Activated CD4-positive, alpha-beta T cell treated with anti-CD3 and anti-CD28 coated beads, Interleukin-2, amount 50 U/mL, for 1 hour (primary cell): ENCODE measurements at regions not wholly inside any gene's neighbourhood (a gene's known extent, or its start where the extent isn't known, plus 50 kb on each side); places are given as distances from the start of the nearest gene placed in this dataset.
"Not testable (repeated sequence)": the region's sequence is repeated elsewhere in the genome, so short reads cannot be mapped to it uniquely, and the experiment has no call there.

Experiments
- DNase-seq: peaks from one replicate; pipeline ENCODE4 v3.0.0-alpha.2; 2020

DNA sequence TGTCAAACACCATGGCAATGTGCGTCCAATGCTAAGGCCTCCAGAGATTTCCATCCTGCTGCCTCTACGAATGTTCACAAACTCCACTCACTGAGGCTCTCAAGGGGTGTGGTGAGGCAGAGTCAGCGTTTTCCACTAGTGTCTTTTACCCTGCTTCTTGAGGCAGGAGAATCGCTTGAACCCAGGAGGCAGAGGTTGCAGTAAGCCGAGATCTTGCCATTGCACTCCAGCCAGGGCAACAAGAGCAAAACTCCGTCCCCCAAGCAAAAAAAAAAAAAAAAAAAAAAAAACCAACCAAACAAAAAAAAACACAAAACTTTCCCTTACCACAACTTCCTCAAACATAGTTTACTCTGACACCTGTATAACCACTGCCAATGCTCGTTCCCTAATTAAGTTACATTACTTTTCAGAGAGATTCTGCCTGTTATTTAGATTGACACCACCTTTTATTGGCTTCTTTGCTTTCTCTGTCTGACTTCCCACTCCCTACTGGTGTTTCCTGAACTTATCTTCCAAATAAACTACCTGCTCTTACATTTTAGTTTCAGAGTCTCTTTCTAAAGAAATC is 102.1 kb upstream of the ZNF746 start:
- no peak for DNase-seq

DNA sequence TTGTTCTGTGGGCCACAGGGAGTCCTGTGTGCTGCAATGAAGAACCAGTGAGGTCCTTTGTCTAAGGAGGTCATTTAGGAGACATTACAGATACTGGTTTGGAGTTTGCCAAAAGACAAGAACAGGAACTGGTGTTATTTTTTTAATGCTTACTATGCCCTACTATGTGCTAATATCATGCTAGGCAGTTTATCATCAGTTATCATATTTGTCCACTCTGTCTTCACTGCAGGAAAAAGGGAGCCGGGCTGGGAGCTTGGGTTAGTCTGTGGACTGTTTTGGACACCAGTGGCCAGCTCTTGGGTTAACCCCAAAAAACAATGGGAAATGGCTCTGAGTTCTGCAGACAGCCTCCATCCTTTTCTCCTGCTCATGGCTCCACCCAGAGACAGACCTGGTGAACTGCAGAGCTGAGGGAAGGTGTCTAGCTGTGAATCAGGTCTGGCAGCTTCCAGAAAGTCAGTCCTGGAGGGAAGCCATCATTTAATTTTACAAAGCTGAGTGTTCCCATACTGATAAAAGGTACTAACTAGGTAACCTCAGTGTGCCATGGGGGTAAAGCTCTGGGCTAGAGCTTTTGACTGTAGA is 101.2 kb upstream of the ZNF746 start:
- no peak for DNase-seq

DNA sequence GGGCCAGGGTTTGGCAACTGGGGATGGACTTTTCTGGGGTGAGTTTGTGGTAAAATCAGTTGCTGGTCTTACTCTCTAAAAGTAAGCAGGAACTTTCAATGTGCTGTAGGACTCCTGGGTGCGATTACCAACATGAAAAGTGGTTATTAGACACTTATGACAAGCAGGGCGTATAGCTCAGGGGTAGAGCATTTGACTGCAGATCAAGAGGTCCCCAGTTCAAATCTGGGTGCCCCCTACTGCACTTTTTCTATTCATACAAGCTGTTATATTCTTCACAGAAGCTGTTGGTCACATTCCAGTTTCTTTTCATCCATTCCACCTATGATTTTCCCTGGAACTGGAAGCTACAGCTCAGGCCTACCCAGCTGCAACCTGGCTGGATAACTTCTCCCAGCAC is 100.2 kb upstream of the ZNF746 start:
- DNase-seq, result not testable (repeated sequence)

DNA sequence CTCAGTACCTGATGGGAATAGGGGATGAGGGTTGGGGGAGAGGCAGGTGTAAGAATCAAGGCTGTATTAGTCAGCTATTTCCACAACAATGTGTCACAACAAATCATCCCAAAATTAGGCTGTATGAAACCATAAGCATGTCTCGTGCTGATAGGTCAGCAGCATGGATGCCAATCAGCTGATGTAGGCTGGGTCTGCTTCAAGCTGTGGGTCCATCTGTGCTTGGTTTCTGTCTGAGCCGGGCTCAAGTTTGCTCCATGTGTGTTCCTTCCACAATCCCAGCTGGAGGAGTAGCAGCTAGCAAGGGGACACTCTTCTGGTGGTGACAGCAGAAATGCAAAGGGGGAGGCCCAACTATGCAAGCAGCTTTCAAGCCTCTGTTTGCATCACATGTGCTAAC is 97.9 kb upstream of the ZNF746 start:
- DNase-seq, result no peak

DNA sequence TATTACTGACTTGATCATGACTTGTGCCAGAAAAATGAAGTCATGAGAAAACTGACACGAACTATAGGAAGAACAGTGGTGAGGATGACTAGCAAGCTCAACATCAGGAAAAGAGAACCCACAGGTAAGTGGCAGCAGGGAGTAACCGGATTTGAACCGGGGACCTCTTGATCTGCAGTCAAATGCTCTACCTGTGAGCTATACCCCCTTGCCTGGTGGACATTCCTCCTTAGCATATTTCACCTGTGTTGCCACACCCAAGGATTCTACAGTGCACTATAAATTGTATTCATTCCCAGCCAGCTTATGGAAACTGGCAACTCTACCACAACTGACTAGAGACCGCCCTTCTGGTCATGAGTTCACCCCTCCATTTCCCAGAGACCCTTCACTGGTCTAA is 97.5 kb upstream of the ZNF746 start:
- DNase-seq, result no peak

DNA sequence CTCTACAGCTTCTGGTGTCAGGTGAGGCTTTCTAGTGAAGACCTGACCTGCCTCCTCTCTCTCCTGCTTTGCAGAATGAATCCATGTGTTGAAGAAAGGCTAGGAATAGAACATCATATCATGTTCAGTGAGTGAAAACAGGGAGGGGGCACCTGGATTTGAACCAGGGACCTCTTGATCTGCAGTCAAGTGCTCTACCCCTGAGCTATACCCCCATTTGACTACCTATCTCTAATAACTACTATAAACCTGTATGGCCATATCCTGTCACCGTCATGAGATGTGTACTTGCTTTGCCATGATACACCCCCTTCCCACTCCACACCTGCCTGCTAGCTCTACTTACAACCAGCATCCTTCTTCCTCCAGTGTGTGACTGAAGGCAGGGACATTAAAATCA is 91.3 kb upstream of the ZNF746 start:
- DNase-seq, result no peak

DNA sequence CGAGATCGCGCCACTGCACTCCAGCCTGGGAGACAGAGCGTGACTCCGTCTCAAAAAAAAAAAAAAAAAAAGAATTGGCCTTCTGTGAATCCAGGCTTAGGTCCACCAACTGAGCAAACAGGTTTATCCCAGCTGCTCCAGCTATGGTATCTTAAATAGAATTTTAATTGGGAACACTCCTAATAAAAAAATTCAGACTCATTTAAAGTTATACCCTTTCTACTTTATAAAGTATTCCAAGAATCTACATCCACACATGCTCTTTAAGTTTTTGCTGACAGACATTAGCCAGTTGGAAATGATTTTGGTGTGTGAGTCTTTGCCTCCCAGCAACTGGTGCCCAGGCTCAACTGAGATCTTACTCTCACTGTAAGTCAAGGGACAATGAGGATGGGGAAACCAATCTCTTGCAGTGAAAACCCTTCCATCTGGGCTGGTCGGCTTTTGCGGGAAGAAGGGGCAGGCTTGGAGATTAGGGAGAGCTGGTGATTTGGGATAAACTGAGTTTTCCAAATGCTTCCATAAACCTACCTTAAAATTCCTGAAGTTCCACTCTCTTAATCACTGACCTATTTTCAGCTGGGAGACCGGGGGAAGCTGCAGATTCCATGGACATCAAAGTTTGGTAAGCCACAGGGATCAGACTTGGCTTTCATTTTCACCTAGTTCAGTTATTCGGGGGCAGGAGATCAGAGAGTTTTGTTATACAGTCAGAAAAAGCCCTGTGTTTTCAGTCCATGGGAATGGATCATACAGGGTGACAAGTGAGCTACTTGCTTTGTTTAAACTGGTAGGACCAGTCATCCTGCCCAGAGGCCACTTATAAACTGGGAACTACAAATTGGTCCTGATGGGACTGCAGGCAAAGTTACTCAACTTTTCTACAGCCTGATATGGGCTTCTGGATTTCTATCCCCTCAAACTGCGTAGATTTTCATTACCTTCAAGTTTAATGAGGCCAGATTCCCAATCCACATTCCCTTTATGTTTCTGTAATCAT is 89.3 kb upstream of the ZNF746 start:
- DNase-seq, result no peak

DNA sequence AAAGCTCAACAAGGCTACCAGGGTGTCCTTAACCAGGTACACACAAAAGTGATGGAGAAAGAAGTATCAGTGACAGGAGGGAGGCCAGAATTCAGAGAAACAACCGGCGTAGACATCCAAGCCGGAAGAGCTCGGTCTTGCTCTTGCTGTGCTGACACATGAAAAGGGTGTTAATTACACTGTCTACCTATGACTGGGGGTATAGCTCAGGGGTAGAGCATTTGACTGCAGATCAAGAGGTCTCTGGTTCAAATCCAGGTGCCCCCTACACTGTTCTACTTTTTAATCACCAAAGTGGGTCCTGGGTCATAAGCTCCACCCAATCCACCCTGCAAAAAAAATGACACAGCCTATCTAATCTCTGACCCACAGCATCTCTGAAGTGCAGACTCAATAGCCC is 86.9 kb upstream of the ZNF746 start:
- DNase-seq, result no peak

DNA sequence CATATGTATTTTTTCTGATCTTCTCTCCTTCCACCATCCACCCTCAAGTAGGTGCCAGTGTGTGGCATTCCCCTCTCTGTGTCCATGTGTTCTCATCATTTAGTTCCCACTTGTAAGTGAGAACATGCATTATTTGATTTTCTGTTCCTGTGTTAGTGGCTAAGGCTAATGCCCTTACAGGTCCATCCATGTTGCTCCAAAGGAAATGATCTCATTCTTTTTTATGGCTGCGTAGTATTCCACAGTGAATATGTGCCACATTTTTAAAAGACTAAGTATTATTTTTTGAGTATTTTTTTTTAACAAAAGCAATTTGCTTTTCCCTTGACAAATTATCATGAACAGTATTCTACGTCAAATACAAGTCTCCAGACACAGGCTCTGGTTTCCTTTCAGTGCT is 86.4 kb upstream of the ZNF746 start:
- no peak for DNase-seq

DNA sequence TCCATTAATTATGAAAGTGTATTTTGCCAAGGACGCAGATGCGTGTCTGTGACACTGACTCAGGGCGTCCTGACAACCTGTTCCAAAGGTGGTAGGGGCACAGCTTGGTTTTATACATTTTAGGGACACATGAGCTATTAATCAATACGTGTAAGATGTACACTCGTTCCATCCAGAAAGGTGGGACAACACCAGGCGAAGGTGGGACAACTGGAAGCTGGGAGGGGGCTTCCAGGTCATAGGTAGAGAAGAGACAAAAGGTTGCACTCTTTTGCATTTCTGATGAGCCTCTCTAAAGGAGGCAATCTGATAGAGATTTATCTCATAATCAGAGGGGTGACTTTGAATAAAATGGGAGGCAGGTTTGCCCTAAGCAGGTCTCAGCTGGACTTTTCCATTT is 82.7 kb upstream of the ZNF746 start:
- no peak for DNase-seq

DNA sequence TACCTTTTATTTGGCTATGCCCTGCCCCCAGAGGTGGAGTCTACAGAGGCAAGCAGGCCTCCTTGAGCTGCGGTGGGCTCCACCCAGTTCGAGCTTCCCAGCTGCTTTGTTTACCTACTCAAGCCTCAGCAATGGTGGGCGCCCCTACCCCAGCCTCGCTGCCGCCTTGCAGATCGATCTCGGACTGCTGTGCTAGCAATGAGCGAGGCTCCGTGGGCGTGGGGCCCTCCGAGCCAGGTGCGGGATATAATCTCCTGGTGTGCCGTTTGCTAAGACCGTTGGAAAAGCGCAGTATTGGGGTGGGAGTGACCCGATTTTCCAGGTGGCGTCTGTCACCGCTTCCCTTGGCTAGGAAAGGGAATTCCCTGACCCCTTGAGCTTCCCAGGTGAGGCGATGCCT is 81.8 kb upstream of the ZNF746 start:
- DNase-seq, result not testable (repeated sequence)

DNA sequence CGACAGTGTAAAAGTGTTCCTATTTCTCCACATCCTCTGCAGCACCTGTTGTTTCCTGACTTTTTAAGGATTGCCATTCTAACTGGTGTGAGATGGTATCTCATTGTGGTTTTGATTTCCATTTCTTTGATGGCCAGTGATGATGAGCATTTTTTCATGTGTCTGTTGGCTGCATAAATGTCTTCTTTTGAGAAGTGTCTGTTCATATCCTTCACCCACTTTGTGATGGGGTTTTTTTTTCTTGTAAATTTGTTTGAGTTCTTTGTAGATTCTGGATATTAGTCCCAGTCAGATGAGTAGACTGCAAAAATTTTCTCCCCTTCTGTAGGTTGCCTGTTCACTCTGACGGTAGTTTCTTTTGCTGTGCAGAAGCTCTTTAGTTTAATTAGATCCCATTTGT is 76.8 kb upstream of the ZNF746 start:
- not testable (repeated sequence) for DNase-seq

DNA sequence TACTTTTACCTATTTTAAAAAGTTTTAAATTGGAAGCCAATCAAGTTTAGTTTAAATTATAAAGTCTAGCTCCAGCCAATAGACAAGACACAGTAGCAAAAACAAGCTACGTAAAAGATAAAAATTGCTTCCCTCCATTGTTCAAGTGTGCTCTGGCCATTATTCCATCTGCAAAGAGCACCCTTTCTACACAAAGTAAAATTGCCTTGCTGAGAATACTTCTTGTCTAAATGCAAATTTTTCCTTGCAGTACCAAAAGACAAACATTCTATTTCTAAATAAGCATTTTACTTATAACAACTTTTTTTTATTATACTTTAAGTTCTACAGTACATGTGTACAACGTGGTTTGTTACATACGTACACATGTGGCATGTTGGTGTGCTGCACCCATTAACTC is 75.9 kb upstream of the ZNF746 start:
- no peak for DNase-seq

DNA sequence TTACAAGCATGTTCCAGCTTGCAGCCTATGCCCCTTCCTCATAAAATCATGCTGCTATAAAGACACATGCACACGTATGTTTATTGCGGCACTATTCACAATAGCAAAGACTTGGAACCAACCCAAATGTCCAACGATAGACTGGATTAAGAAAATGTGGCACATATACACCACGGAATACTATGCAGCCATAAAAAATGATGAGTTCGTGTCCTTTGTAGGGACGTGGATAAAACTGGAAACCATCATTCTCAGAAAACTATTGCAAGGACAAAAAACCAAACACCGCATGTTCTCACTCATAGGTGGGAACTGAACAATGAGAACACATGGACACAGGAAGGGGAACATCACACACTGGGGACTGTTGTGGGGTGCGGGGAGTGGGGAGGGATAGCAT is 75.3 kb upstream of the ZNF746 start:
- DNase-seq, result not testable (repeated sequence)

DNA sequence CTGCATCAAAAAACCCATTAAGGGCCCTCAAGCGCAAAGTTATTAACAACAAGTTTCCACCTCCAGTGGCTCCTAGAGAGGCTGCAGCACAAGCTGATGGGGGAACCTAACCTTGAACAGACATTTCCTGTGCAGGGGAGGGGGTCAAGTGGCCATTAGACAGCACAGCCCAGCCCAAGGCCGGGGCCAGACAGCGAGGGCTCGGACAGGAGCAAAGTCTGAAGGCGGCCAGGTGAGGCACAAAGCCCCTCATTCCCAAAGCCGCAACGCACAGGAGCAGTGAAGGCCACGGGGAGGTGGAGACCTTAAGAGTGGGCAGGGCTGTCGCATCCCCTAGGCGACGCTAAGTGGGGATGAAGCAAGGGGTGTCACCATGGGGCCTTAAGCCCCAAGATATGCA is 73.2 kb upstream of the ZNF746 start:
- no peak for DNase-seq

DNA sequence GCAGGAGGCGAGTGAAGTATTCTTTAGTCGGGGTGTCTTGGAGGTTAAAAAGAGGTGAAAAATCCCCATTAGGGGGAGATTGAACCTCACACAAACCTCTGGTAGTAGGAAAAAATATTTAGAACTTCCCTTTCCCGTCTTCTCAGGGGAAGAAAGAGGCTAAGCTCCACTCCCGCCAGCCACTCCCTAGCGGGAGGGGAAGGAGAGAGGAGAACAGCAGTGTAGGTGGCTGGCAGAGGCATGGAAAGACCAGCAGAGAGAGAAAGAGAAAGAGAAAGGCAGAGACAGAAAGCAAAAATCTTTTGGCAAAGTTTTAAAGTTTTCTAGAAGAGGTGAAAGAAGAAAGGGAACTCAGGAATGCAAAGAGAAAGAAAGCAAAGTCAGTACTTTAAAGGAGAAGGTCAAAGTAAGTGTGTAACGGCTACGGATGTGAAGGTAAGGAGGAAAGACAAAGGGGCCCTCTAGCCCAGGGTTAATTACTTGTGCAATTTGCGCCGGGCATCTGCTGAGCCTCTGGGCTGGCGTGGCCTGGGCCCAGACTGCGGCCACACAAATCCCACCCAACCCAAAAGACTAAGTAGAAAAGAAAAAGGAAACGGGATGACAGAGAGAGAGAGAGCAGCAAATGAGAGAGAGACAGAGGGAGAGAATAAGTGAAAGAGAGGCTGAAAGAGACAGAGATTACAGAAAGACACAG is 72.3 kb upstream of the ZNF746 start:
- DNase-seq, result no peak

DNA sequence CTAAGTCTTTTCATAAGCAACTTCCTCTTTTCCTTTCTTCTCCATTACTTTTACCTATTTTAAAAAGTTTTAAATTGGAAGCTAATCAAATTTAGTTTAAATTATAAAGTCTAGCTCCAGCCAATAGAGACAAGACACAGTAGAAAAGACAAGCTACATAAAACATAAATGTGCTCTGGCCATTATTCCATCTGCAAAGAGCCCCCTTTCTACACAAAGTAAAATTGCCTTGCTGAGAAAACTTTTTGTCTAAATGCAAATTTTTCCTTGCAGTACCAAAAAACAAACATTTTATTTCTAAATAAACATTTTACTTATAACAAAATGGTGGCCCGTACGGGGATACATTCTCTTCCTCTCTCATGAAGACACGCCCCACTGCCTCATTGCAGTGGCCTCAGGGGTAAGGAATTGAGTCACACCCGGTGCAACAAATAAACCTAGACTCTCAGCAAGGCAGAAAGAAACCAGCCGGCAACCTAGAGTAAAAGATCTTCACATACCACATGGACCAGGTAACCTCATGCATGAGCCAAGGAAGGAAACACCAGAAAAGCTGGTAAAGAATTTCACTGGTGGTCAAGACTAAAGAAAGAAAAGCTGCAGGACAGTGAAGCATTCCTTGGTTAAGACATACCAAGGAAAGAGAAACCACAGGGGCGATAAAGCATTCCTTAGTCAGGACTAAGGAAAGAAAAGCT is 71.6 kb upstream of the ZNF746 start:
- no peak for DNase-seq

DNA sequence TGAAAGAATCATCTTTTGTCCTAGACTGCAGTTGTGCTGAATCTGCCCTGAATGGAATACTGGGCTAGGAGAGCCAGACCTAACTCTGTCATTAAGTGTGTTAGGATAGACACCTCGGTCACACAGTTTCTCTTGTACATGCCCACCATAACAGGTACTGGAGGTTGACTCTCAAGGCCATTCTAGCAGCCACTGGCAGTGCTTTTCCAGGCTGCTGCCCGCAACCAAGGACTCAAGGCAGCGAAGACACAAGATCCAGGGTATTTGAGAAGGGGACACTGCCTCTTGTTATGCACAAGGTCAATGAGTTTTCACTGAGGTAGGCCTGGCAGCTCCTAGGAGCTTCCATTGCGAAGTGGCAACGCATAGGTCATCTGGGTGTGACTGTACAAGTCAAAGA is 70.6 kb upstream of the ZNF746 start:
- DNase-seq, result no peak

DNA sequence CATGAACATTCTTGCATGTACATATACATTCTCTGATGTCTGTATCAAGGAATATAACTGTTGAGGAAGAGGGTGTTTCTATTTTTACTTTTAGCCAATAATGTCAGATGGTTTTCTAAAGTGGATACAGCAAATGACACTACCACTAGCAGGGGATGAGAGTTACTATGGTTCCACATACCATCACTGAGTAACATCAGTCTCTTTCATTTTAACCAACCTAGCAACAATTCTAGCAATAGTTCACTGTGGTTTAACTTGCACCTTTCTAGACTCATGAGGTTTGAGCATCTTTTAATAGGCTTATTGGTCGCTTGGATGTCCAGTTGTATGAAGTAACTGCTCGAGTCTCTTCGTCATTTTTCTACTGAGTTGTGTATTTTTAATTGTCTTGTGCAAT is 68.5 kb upstream of the ZNF746 start:
- DNase-seq, result no peak

DNA sequence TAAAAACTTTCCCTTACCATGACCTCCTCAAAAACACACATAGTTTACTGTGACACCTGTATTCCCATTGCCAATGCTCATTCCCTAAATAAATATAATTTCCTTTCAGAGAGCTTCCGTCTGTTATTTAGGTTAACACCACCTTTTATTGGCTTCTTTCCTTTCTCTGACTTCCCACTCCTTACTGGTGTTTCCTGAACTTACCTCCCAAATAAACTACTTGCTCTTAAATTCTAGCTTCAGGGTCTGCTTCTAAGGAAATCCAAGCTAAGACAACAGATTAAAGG is 67.4 kb upstream of the ZNF746 start:
- no peak for DNase-seq

DNA sequence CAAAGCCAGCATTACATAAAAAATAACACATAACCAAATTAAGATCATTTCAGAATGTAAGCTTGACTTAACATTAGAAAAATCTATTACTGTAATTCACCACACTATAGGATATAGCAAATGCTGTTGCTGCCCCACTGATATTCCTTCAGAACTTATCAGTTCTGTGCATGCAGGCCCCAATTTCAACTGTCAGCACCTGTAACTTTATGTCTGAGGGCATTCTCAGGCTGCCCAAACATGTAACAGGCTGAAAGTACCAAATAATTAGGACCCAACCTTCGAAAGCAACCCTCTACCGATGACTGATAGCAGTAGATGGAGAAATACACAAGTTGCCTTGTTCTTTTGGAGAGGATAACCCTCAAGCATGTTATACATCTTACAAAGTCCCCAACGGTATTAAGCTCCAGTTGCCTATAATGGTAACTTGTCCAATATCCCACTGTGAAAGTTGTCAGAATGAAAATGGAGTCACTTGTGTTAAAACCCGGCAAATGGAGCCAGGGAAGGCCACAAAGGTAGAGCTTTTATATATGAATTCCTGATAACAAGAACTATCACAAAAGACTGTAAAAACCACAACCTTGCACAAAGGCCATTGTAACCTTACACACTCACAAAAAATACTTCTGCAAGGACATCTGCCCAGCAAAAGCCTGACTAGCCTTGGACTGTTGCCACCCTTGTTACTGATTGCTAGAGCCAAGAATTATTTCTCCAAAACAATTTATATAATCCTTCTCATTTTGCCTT is 66.9 kb upstream of the ZNF746 start:
- no peak for DNase-seq

DNA sequence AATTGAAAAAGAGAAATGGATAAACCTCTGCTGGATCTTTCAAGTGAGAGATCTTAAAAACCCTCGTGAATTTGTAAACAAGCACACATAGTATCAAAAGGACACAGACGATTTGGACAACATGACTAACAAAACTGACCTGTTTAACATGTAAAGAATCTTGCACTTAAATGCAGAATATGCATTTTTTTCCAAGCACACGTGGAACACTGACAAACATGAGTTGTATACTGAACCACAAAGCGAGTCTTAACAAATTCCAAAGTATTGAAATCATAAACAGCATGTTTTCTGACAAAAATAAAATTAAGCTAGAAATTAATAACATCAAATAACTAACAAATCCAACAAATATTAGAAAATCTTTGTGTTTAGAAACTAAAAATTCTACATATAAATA is 65.0 kb upstream of the ZNF746 start:
- DNase-seq, result no peak
